Ishikawa (cell line): ENCODE measurements at regions not wholly inside any gene's neighbourhood (a gene's known extent, or its start where the extent isn't known, plus 50 kb on each side); places are given as distances from the start of the nearest gene placed in this dataset.

Experiments
- CEBPB ChIP-seq: IDR thresholded peaks from 2 replicates; pipeline ENCODE4 v1.6.1; 2012
- EP300 ChIP-seq: IDR thresholded peaks from 2 replicates; pipeline ENCODE4 v1.6.1; 2012; ENCODE audit warnings: borderline replicate concordance
- FOXM1 ChIP-seq: IDR thresholded peaks from 2 replicates; pipeline ENCODE4 v1.6.1; 2012; ENCODE audit warnings: low read depth, borderline replicate concordance
- MAX ChIP-seq: IDR thresholded peaks from 2 replicates; pipeline ENCODE4 v1.6.1; 2012
- RAD21 ChIP-seq: IDR thresholded peaks from 2 replicates; pipeline ENCODE4 v1.6.1; 2012; ENCODE audit warnings: low read depth
- REST ChIP-seq: IDR thresholded peaks from 2 replicates; pipeline ENCODE4 v1.6.1; 2012; ENCODE audit warnings: low read depth, mild to moderate bottlenecking
- TAF1 ChIP-seq: IDR thresholded peaks from 2 replicates; pipeline ENCODE4 v1.6.1; 2012; ENCODE audit warnings: low read depth, mild to moderate bottlenecking
- TCF12 ChIP-seq: IDR thresholded peaks from 2 replicates; pipeline ENCODE4 v1.6.1; 2012; ENCODE audit warnings: low read depth
- ZBTB7A ChIP-seq: IDR thresholded peaks from 2 replicates; pipeline ENCODE4 v1.6.1; 2012; ENCODE audit warnings: low read depth

- TF ChIP-seq FOXM1 (no peak), CEBPB (no peak), MAX (no peak), TAF1 (no peak), ZBTB7A (no peak), RAD21 (no peak), TCF12 (no peak), EP300 (no peak), REST (no peak)
Observed at GRCh38 chr6:90351696-90352095, 55.1 kb upstream of the BACH2 start.
